H1 (cell line): ENCODE measurements at regions not wholly inside any gene's neighbourhood (a gene's known extent, or its start where the extent isn't known, plus 50 kb on each side); places are given as distances from the start of the nearest gene placed in this dataset.
A peak's percentile ranks its signal among the peaks of the same experiment; 100 is the strongest.

Experiments
- CTCF ChIA-PET: fragments of 300-600 bp; sonication (Branson Sonifier 250); formaldehyde crosslinking; loops from one replicate; lab custom pipeline; 2021; ENCODE audit not compliant: partially characterized antibody; lab: Charles Lee
- POLR2A ChIA-PET: fragments of 300-600 bp; sonication (Branson Sonifier 250); formaldehyde crosslinking; loops from one replicate; lab custom pipeline; 2021; ENCODE audit warnings: inconsistent platforms; ENCODE audit not compliant: partially characterized antibody; lab: Charles Lee
- DNase-seq, 2 experiments: peaks; one replicate each; pipeline versions ENCODE4 v3.0.0 to v3.0.0-alpha.2; 2010 to 2022; ENCODE audit warnings: low spot score in 2 of 2, low read depth in 1 of 2, mixed read lengths in 1 of 2
- FAIRE-seq: peaks from 2 replicates; lab custom pipeline; 2011; peaks lifted over from hg19 to GRCh38; lab: Jason Lieb, UNC
- H2AFZ ChIP-seq: 2 replicates; pipeline ENCODE4 v1.8.1; 2012; ENCODE audit warnings: low read length, inconsistent platforms
- H2AK5ac ChIP-seq: 2 replicates; pipeline ENCODE4 v1.6.1; 2013; ENCODE audit warnings: low read depth, low read length
- H2BK120ac ChIP-seq: replicated peaks from 2 replicates; pipeline ENCODE3; 2013; ENCODE audit warnings: low read depth, low read length, inconsistent platforms
- H2BK12ac ChIP-seq: 2 replicates; pipeline ENCODE4 v1.6.1; 2013; ENCODE audit warnings: low read depth, low read length
- H2BK15ac ChIP-seq: 2 replicates; pipeline ENCODE4 v1.6.1; 2013; ENCODE audit warnings: low read length
- H2BK20ac ChIP-seq: 2 replicates; pipeline ENCODE4 v1.6.1; 2013; ENCODE audit warnings: low read length
- H2BK5ac ChIP-seq: 2 replicates; pipeline ENCODE4 v1.6.1; 2013; ENCODE audit warnings: low read depth, low read length
- H3K14ac ChIP-seq: 2 replicates; pipeline ENCODE4 v1.6.1; 2013; ENCODE audit warnings: inconsistent platforms; ENCODE audit not compliant: insufficient read length
- H3K18ac ChIP-seq: 2 replicates; pipeline ENCODE4 v1.6.1; 2013; ENCODE audit warnings: low read length; ENCODE audit errors: extremely low read depth
- H3K23ac ChIP-seq: 2 replicates; pipeline ENCODE4 v1.6.1; 2013; ENCODE audit warnings: inconsistent platforms; ENCODE audit not compliant: insufficient read length
- H3K23me2 ChIP-seq: 2 replicates; pipeline ENCODE4 v1.6.1; 2013; ENCODE audit warnings: low read depth, low read length
- H3K27ac ChIP-seq: 2 replicates; pipeline ENCODE4 v1.6.1; 2011; ENCODE audit warnings: low read depth, low read length, inconsistent platforms
- H3K27me3 ChIP-seq, 4 experiments: replicated peaks in 1 of 4; 1 replicate in 1 of 4; 2 replicates in 3 of 4; pipeline versions ENCODE4 v1.6.1 to v1.8.1; 2011 to 2013; ENCODE audit warnings: low read length in 3 of 4, mild to moderate bottlenecking in 3 of 4, inconsistent platforms in 2 of 4, mixed read lengths in 2 of 4, moderate library complexity in 1 of 4; ENCODE audit not compliant: control insufficient read depth in 3 of 4, insufficient read depth in 3 of 4; ENCODE audit errors: extremely low read depth in 1 of 4
- H3K36me3 ChIP-seq, 4 experiments: 2 replicates each; pipeline versions ENCODE4 v1.6.1 to v1.8.1; 2011 to 2013; ENCODE audit warnings: mild to moderate bottlenecking in 4 of 4, low read length in 3 of 4, moderate library complexity in 2 of 4, control low read depth in 1 of 4, inconsistent platforms in 1 of 4; ENCODE audit not compliant: insufficient read depth in 4 of 4, control insufficient read depth in 2 of 4
- H3K4ac ChIP-seq: replicated peaks from 2 replicates; pipeline ENCODE3; 2013; ENCODE audit warnings: low read length, low read depth, mixed read lengths, inconsistent platforms; ENCODE audit not compliant: insufficient read length
- H3K4me1 ChIP-seq, 4 experiments: replicated peaks in 1 of 4; 1 replicate in 1 of 4; 2 replicates in 3 of 4; pipeline versions ENCODE4 v1.6.1 to v1.8.1; 2011 to 2013; ENCODE audit warnings: low read length in 3 of 4, inconsistent platforms in 2 of 4, mixed read lengths in 1 of 4; ENCODE audit not compliant: insufficient read depth in 4 of 4, control insufficient read depth in 3 of 4
- H3K4me2 ChIP-seq, 2 experiments: 2 replicates each; pipeline versions ENCODE4 v1.6.1 to v1.8.1; 2011 to 2013; ENCODE audit warnings: low read depth in 2 of 2, low read length in 2 of 2, control low read depth in 1 of 2, inconsistent platforms in 1 of 2, mild to moderate bottlenecking in 1 of 2; ENCODE audit not compliant: insufficient read depth in 1 of 2
- H3K4me3 ChIP-seq, 4 experiments: fragments of 200-600, 300-600 bp in 1 of 4; sonication (generic), shearing (Covaris generic), sonication (Bioruptor Twin) in 1 of 4; 2 replicates each; pipeline versions ENCODE4 v1.5.1 to v1.8.1; 2011 to 2016; ENCODE audit warnings: low read length in 4 of 4, low read depth in 3 of 4, control low read depth in 2 of 4, inconsistent platforms in 2 of 4, mild to moderate bottlenecking in 2 of 4, mixed read lengths in 1 of 4, moderate library complexity in 1 of 4; ENCODE audit not compliant: insufficient read depth in 2 of 4; ENCODE audit errors: extremely low read depth in 1 of 4
- H3K56ac ChIP-seq: replicated peaks from 2 replicates; pipeline ENCODE3; 2013; ENCODE audit warnings: low read depth, mild to moderate bottlenecking, mixed read lengths, low read length, inconsistent platforms; ENCODE audit not compliant: insufficient read length
- H3K79me1 ChIP-seq: 2 replicates; pipeline ENCODE4 v1.6.1; 2013; ENCODE audit warnings: low read depth, low read length, control low read depth
- H3K79me2 ChIP-seq, 2 experiments: 2 replicates each; pipeline versions ENCODE4 v1.6.1 to v1.8.1; 2012 to 2013; ENCODE audit warnings: low read length in 2 of 2, mild to moderate bottlenecking in 2 of 2, inconsistent platforms in 1 of 2; ENCODE audit not compliant: insufficient read depth in 2 of 2, control insufficient read depth in 1 of 2
- H3K9ac ChIP-seq, 4 experiments: replicated peaks in 1 of 4; 1 replicate in 1 of 4; 2 replicates in 3 of 4; pipeline versions ENCODE4 v1.6.1 to v1.8.1; 2011 to 2013; ENCODE audit warnings: low read depth in 3 of 4, low read length in 3 of 4, control low read depth in 2 of 4, mild to moderate bottlenecking in 2 of 4, moderate library complexity in 2 of 4, inconsistent platforms in 1 of 4; ENCODE audit errors: extremely low read depth in 1 of 4
- H3K9me3 ChIP-seq, 2 experiments: 2 replicates each; pipeline versions ENCODE4 v1.6.1 to v1.8.1; 2012 to 2013; ENCODE audit warnings: mild to moderate bottlenecking in 2 of 2, moderate library complexity in 2 of 2, control low read depth in 1 of 2, inconsistent platforms in 1 of 2, low read depth in 1 of 2, low read length in 1 of 2, mixed read lengths in 1 of 2; ENCODE audit not compliant: insufficient read depth in 2 of 2
- H4K20me1 ChIP-seq, 2 experiments: replicated peaks in 1 of 2; 2 replicates each; pipeline versions ENCODE3 to v1.8.1; 2011 to 2013; ENCODE audit warnings: inconsistent platforms in 2 of 2, low read length in 2 of 2, mild to moderate bottlenecking in 1 of 2; ENCODE audit not compliant: insufficient read depth in 2 of 2, control insufficient read depth in 1 of 2
- H4K5ac ChIP-seq: 2 replicates; pipeline ENCODE4 v1.6.1; 2013; ENCODE audit warnings: low read length, low read depth, mixed read lengths, inconsistent platforms; ENCODE audit not compliant: insufficient read length
- H4K8ac ChIP-seq: 2 replicates; pipeline ENCODE4 v1.8.0; 2013; ENCODE audit warnings: mild to moderate bottlenecking, moderate library complexity, low read length, inconsistent platforms; ENCODE audit not compliant: insufficient read depth; ENCODE audit errors: extremely low read depth
- H4K91ac ChIP-seq: replicated peaks from 2 replicates; pipeline ENCODE3; 2013; ENCODE audit warnings: low read length, mixed read lengths, inconsistent platforms; ENCODE audit not compliant: insufficient read length
- BCL11A ChIP-seq, 2 experiments: IDR thresholded peaks; one replicate each; pipeline ENCODE4 v1.6.1; 2011; ENCODE audit warnings: low read depth in 2 of 2, low read length in 2 of 2, mild to moderate bottlenecking in 2 of 2
- JUND ChIP-seq: IDR thresholded peaks from 2 replicates; pipeline ENCODE4 v1.6.1; 2011; ENCODE audit warnings: mild to moderate bottlenecking, improper control_type of control experiment, low read length
- SP1 ChIP-seq: IDR thresholded peaks from 2 replicates; pipeline ENCODE4 v1.6.1; 2011; ENCODE audit warnings: low read depth, low read length
- ZNF274 ChIP-seq: IDR thresholded peaks from 2 replicates; pipeline ENCODE4 v1.7.0; 2012; ENCODE audit warnings: low read length, borderline replicate concordance; ENCODE audit errors: extremely low read depth
- WGBS, 2 experiments: shearing (Covaris generic) in 1 of 2; methylation state at CpG; one replicate each; pipeline versions ENCODE4 v1.1.6 to v1.1.7; 2013 to 2015; ENCODE audit warnings: low lambda C conversion rate in 2 of 2, mixed read lengths in 2 of 2, inconsistent platforms in 1 of 2, low coverage in 1 of 2, missing lambda C conversion rate in 1 of 2; ENCODE audit not compliant: insufficient replicate concordance in 2 of 2, insufficient coverage in 1 of 2, insufficient read length in 1 of 2; ENCODE audit errors: extremely low coverage in 1 of 2, missing lambda C conversion rate in 1 of 2; 5-methylcytosine and 5-hydroxymethylcytosine counted together
- TF ChIP-seq, protein P1 (sequence below), 3 experiments: IDR thresholded peaks; 1 replicate in 2 of 3; 2 replicates in 1 of 3; pipeline versions ENCODE4 v1.5.1 to v1.6.1; 2011; ENCODE audit warnings: low read length in 3 of 3, mild to moderate bottlenecking in 3 of 3, inconsistent platforms in 2 of 3, low read depth in 1 of 3, moderate library complexity in 1 of 3; ENCODE audit not compliant: insufficient read depth in 1 of 3; ENCODE audit errors: control extremely low read depth in 1 of 3

DNA sequence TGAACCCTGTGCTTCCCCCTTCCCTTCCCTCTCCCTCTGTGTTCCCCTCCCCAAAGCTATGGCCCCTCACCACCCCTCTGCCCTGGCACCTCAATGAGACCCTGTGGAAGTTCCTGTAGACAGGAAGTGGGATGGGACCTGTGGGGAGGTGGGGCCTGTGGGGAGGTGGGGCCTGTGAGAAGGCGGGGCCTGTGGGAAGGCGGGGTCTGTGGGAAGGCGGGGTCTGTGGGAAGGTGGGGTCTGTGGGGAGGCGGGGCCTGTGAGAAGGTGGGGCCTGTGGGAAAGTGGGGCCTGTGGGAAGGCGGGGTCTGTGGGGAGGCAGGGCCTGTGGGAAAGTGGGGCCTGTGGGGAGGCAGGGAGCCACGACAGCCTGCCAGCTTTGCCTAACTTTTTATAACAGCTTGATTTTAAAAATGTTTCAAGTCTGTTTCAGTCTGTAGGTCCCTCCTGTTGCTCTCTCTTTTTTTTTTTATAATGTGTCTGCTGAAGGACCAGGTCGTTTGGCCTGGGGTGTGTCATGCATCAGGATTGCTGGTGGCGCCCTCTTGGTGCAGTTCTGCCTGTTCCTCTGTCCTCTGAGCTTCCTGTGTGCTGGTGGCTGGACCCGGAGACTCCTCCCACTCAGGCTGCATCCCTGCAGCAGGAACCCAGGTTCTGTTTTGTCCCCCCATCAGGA, 70.5 kb upstream of the SLCO4A1 start:
- CTCF ChIA-PET = interaction anchor here (0.6 to 2.6 kb wide), 13 partner anchors 9 to 737 kb away, joined by 3 to 10 read pairs (median 3); no protein-coding TSS in a partner anchor
- Histone ChIP-seq H3K4me1 (peaks cover 0 to 6% (median 0%) of the 10 kb centered on the region in 4 experiments; a peak in 1 of 7 replicates), H3K36me3 (no peaks in the 10 kb centered on the region), H3K18ac (no peak overlapping the region), H3K4me2 (no peak overlapping the region), H2BK120ac (no peak overlapping the region), H2BK15ac (no peak overlapping the region), H3K4ac (no peak overlapping the region), H3K4me3 (no peak overlapping the region), H3K9me3 (peaks cover 3 to 5% of the 10 kb centered on the region in 2 experiments; a peak in 1 of 4 replicates), H2BK20ac (no peak overlapping the region), H3K79me1 (no peaks in the 10 kb centered on the region), H4K5ac (no peak overlapping the region), H3K56ac (no peak overlapping the region), H2AFZ (no peak overlapping the region), H4K8ac (no peak overlapping the region), H2AK5ac (no peak overlapping the region), H2BK12ac (no peak overlapping the region), H3K79me2 (no peaks in the 10 kb centered on the region), H3K27me3 (no peaks in the 10 kb centered on the region), H3K9ac (no peak overlapping the region), H4K20me1 (peaks cover 1 to 2% of the 10 kb centered on the region in 2 experiments), H3K23ac (no peak overlapping the region), H3K14ac (no peak overlapping the region), H3K23me2 (no peaks in the 10 kb centered on the region), H3K27ac (no peak overlapping the region), H2BK5ac (no peak overlapping the region), H4K91ac (no peak overlapping the region)
- DNase-seq = no peak
- POLR2A ChIA-PET = interaction anchor here (0.5 to 1.3 kb wide), 4 partner anchors 14 to 627 kb away, joined by 3 read pairs; no protein-coding TSS in a partner anchor
- TF ChIP-seq ZNF274 (no peak), BCL11A (IDR thresholded peaks at IDR 0.05; ENCODE audit: low read depth in 2 of 2, low read length in 2 of 2) (no peak), SP1 (0 out of 2 replicates have a peak, but pooled peaks have one; percentile 3), JUND (0 out of 2 replicates have a peak, but pooled peaks have one; percentile 27)
- TF ChIP-seq, protein P1, sequence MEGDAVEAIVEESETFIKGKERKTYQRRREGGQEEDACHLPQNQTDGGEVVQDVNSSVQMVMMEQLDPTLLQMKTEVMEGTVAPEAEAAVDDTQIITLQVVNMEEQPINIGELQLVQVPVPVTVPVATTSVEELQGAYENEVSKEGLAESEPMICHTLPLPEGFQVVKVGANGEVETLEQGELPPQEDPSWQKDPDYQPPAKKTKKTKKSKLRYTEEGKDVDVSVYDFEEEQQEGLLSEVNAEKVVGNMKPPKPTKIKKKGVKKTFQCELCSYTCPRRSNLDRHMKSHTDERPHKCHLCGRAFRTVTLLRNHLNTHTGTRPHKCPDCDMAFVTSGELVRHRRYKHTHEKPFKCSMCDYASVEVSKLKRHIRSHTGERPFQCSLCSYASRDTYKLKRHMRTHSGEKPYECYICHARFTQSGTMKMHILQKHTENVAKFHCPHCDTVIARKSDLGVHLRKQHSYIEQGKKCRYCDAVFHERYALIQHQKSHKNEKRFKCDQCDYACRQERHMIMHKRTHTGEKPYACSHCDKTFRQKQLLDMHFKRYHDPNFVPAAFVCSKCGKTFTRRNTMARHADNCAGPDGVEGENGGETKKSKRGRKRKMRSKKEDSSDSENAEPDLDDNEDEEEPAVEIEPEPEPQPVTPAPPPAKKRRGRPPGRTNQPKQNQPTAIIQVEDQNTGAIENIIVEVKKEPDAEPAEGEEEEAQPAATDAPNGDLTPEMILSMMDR (IDR thresholded peaks at IDR 0.05; ENCODE audit: control extremely low read depth in 1 of 3, insufficient read depth in 1 of 3, low read depth in 1 of 3, low read length in 3 of 3) = peak in 2 of 3 experiments; percentile 44 to 55; a peak in 2 of 4 replicates
- no peak for FAIRE-seq
- 72% methylated on average over 3 of the region's 9 CpGs; no CpG with 5 or more reads in 1 of the 2 experiments for WGBS, 2 experiments
